ENCODE measurements at regions not wholly inside any gene's neighbourhood (a gene's known extent, or its start where the extent isn't known, plus 50 kb on each side); places are given as distances from the start of the nearest gene placed in this dataset.

GRCh38 chr20:24102749-24103333, 114.3 kb upstream of the GGTLC1 start:
- no peak for DNase-seq (ENCODE audit: low spot score)

GRCh38 chr20:24102290-24102689, 113.7 kb upstream of the GGTLC1 start:
- DNase-seq (ENCODE audit: low spot score) = peak; percentile 19

- peak; percentile 70 for DNase-seq (ENCODE audit: low spot score)
These were observed 111.9 kb upstream of the GGTLC1 start for GRCh38 chr20:24100370-24101011.

GRCh38 chr20:24098886-24099285, 110.3 kb upstream of the GGTLC1 start:
- DNase-seq (ENCODE audit: low spot score) = no peak

- no peak for DNase-seq (ENCODE audit: low spot score)
These were observed 109.1 kb upstream of the GGTLC1 start for GRCh38 chr20:24097506-24098245.

- DNase-seq (ENCODE audit: low spot score) = no peak
These were observed 108.4 kb upstream of the GGTLC1 start for GRCh38 chr20:24096864-24097450.

- DNase-seq (ENCODE audit: low spot score) = no peak
These were observed 107.7 kb upstream of the GGTLC1 start for GRCh38 chr20:24096264-24096663.

GRCh38 chr20:24095756-24096155, 107.2 kb upstream of the GGTLC1 start:
- no peak for DNase-seq (ENCODE audit: low spot score)

- no peak for DNase-seq (ENCODE audit: low spot score)
These were observed 106.7 kb upstream of the GGTLC1 start for GRCh38 chr20:24095303-24095702.

- no peak for DNase-seq (ENCODE audit: low spot score)
These were observed 101.0 kb upstream of the GGTLC1 start for GRCh38 chr20:24089576-24089975.

- DNase-seq (ENCODE audit: low spot score) = no peak
These were observed 97.5 kb upstream of the GGTLC1 start for GRCh38 chr20:24086121-24086520.

GRCh38 chr20:24084281-24084680, 95.7 kb upstream of the GGTLC1 start:
- DNase-seq (ENCODE audit: low spot score) = no peak

- DNase-seq (ENCODE audit: low spot score) = no peak
These were observed 92.5 kb upstream of the GGTLC1 start for GRCh38 chr20:24081077-24081476.

- no peak for DNase-seq (ENCODE audit: low spot score)
These were observed 91.3 kb upstream of the GGTLC1 start for GRCh38 chr20:24079661-24080412.

GRCh38 chr20:24077145-24077544, 88.6 kb upstream of the GGTLC1 start:
- DNase-seq (ENCODE audit: low spot score) = no peak

GRCh38 chr20:24070679-24071078, 82.1 kb upstream of the GGTLC1 start:
- no peak for DNase-seq (ENCODE audit: low spot score)

GRCh38 chr20:24066076-24066700, 77.6 kb upstream of the GGTLC1 start:
- DNase-seq (ENCODE audit: low spot score) = no peak

GRCh38 chr20:24064915-24065314, 76.3 kb upstream of the GGTLC1 start:
- no peak for DNase-seq (ENCODE audit: low spot score)

GRCh38 chr20:24064092-24064491, 75.5 kb upstream of the GGTLC1 start:
- no peak for DNase-seq (ENCODE audit: low spot score)

GRCh38 chr20:24063100-24063499, 74.5 kb upstream of the GGTLC1 start:
- no peak for DNase-seq (ENCODE audit: low spot score)

- no peak for DNase-seq (ENCODE audit: low spot score)
These were observed 72.4 kb upstream of the GGTLC1 start for GRCh38 chr20:24060851-24061590.

Measured in Ammon's horn (tissue), 1 donor.